ENCODE measurements at regions not wholly inside any gene's neighbourhood (a gene's known extent, or its start where the extent isn't known, plus 50 kb on each side); places are given as distances from the start of the nearest gene placed in this dataset.

DNA sequence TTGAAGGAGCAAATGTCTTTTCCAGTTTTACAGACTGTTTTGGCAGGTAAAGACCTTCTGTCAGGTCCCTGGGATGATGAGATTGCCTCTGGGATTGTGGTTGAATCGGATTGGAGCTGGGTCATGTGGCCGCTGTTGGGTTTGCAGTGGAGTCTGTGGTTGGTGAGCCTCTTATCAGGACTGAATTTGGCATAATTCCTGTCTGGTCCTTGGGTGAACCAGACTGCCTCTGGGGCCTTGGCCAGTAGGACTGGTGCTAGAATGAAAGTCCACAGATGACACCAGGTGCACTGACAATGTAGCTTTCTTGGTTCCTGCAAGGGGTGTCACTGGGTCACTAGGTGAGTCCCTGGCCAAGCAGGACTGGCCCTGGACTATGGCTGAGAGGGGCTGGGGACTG, 155.3 kb downstream of the TPH2 start:
- H3K36me3 ChIP-seq (ENCODE audit: control insufficient read depth in 2 of 2, insufficient read depth in 2 of 2, low read length in 1 of 2), result no peaks in the 10 kb centered on the region
- WGBS (ENCODE audit: insufficient coverage, insufficient replicate concordance, low lambda C conversion rate, missing lambda C conversion rate), result 0% methylated on average over 2 of the region's 2 CpGs
- H3K4me3 ChIP-seq, result no peak overlapping the region
- FAIRE-seq (no peak), DNase-seq (ENCODE audit: low read depth, low spot score) (no peak), ATAC-seq (no peak)
- intact Hi-C loops (cut with micrococcal nuclease; ENCODE audit: unreplicated experiment), result no loop called here
- BruUV-seq (replicated peaks), result no TSS peak
- ChIA-PET RAD21 (ENCODE audit: unreplicated experiment) (no interaction called here), CTCF (interaction anchor here (1.1 kb wide), 1 partner anchor 11 kb away, joined by 3 read pairs; no protein-coding TSS in a partner anchor), SMC1A (ENCODE audit: uncharacterized antibody, unreplicated experiment) (interaction anchor here (0.9 kb wide), 2 partner anchors 9 to 103 kb away, joined by 3 read pairs; no protein-coding TSS in a partner anchor), POLR2A (no interaction called here)
- no peak overlapping the region for H3K4me2 ChIP-seq (ENCODE audit: control insufficient read depth, insufficient read depth)
- in situ Hi-C loops (cut with MboI), result no loop called here
- H3K9me3 ChIP-seq (replicated peaks; ENCODE audit: control insufficient read depth, insufficient read depth, low read length), result no peaks in the 10 kb centered on the region
- H3K9ac ChIP-seq (ENCODE audit: control insufficient read depth, insufficient read depth, low read length), result no peak overlapping the region
- no peaks in the 10 kb centered on the region for H4K20me1 ChIP-seq (ENCODE audit: control insufficient read depth, insufficient read depth)
- TF ChIP-seq, protein P1, sequence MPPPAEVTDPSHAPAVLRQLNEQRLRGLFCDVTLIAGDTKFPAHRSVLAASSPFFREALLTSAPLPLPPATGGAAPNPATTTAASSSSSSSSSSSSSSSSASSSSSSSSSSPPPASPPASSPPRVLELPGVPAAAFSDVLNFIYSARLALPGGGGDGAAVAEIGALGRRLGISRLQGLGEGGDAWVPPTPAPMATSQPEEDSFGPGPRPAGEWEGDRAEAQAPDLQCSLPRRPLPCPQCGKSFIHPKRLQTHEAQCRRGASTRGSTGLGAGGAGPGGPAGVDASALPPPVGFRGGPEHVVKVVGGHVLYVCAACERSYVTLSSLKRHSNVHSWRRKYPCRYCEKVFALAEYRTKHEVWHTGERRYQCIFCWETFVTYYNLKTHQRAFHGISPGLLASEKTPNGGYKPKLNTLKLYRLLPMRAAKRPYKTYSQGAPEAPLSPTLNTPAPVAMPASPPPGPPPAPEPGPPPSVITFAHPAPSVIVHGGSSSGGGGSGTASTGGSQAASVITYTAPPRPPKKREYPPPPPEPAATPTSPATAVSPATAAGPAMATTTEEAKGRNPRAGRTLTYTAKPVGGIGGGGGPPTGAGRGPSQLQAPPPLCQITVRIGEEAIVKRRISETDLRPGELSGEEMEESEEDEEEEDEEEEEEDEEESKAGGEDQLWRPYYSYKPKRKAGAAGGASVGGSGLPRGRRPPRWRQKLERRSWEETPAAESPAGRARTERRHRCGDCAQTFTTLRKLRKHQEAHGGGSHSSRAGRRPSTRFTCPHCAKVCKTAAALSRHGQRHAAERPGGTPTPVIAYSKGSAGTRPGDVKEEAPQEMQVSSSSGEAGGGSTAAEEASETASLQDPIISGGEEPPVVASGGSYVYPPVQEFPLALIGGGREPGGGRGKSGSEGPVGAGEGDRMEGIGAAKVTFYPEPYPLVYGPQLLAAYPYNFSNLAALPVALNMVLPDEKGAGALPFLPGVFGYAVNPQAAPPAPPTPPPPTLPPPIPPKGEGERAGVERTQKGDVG (CRISPR knock-in tag; IDR thresholded peaks at IDR 0.05), result no peak
- TF ChIP-seq RFX5 (IDR thresholded peaks at IDR 0.05; ENCODE audit: low read depth, low read length) (no peak), GATAD2B (conservative IDR thresholded peaks at IDR 0.05; ENCODE audit: low read depth) (no peak), ZSCAN29 (IDR thresholded peaks at IDR 0.05) (no peak)
- H3K27me3 ChIP-seq (replicated peaks in 1 of 2; ENCODE audit: control insufficient read depth in 2 of 2, insufficient read depth in 2 of 2, low read length in 1 of 2), result no peaks in the 10 kb centered on the region
- H3K27ac ChIP-seq (ENCODE audit: control insufficient read depth, insufficient read depth), result no peak overlapping the region
- H3K79me2 ChIP-seq (ENCODE audit: control insufficient read depth, insufficient read depth, low read length), result no peaks in the 10 kb centered on the region
- H2AFZ ChIP-seq (ENCODE audit: control insufficient read depth, low read depth, low read length), result no peak overlapping the region
- no peaks in the 10 kb centered on the region for H3K4me1 ChIP-seq (ENCODE audit: control insufficient read depth, insufficient read depth, low read length)

GRCh38 chr12:72094490-72094889, 155.8 kb downstream of the TPH2 start:
- BruUV-seq (replicated peaks), result no TSS peak
- TF ChIP-seq TCF12 (IDR thresholded peaks at IDR 0.05; ENCODE audit: low read depth, low read length) (no peak), EZH2 (IDR thresholded peaks at IDR 0.05; ENCODE audit: borderline replicate concordance, control insufficient read depth, low read depth, low read length) (no peak), BMI1 (IDR thresholded peaks at IDR 0.05; ENCODE audit: borderline replicate concordance) (no peak), REST (IDR thresholded peaks at IDR 0.05; ENCODE audit: low read depth, low read length) (no peak), YBX1 (IDR thresholded peaks at IDR 0.05) (no peak)

More at GRCh38 chr12:72094490-72094889, 155.8 kb downstream of the TPH2 start:
- in situ Hi-C loops (cut with MboI), result no loop called here
- H4K20me1 ChIP-seq (ENCODE audit: control insufficient read depth, insufficient read depth), result no peaks in the 10 kb centered on the region
- FAIRE-seq (no peak), ATAC-seq (no peak), DNase-seq (ENCODE audit: low read depth, low spot score) (no peak)
- intact Hi-C loops (cut with micrococcal nuclease; ENCODE audit: unreplicated experiment), result no loop called here
- no peaks in the 10 kb centered on the region for H3K4me1 ChIP-seq (ENCODE audit: control insufficient read depth, insufficient read depth, low read length)
- no peak overlapping the region for H3K9ac ChIP-seq (ENCODE audit: control insufficient read depth, insufficient read depth, low read length)
- no peak overlapping the region for H3K27ac ChIP-seq (ENCODE audit: control insufficient read depth, insufficient read depth)
- CTCF ChIA-PET, result interaction anchor here (1.1 kb wide), 1 partner anchor 11 kb away, joined by 3 read pairs; no protein-coding TSS in a partner anchor
- SMC1A ChIA-PET (ENCODE audit: uncharacterized antibody, unreplicated experiment), result no interaction called here
- H3K4me3 ChIP-seq, result no peak overlapping the region
- no peak overlapping the region for H3K4me2 ChIP-seq (ENCODE audit: control insufficient read depth, insufficient read depth)
- RAD21 ChIA-PET (ENCODE audit: unreplicated experiment), result no interaction called here
- H3K36me3 ChIP-seq (ENCODE audit: control insufficient read depth in 2 of 2, insufficient read depth in 2 of 2, low read length in 1 of 2), result no peaks in the 10 kb centered on the region
- no peaks in the 10 kb centered on the region for H3K79me2 ChIP-seq (ENCODE audit: control insufficient read depth, insufficient read depth, low read length)
- no peaks in the 10 kb centered on the region for H3K27me3 ChIP-seq (replicated peaks in 1 of 2; ENCODE audit: control insufficient read depth in 2 of 2, insufficient read depth in 2 of 2, low read length in 1 of 2)
- POLR2A ChIA-PET, result no interaction called here
- no peak overlapping the region for H2AFZ ChIP-seq (ENCODE audit: control insufficient read depth, low read depth, low read length)
- WGBS (ENCODE audit: insufficient coverage, insufficient replicate concordance, low lambda C conversion rate, missing lambda C conversion rate), result 10% methylated on average over 2 of the region's 2 CpGs
- H3K9me3 ChIP-seq (replicated peaks; ENCODE audit: control insufficient read depth, insufficient read depth, low read length), result no peaks in the 10 kb centered on the region

Measured in GM12878 (cell line).